ENCODE measurements at regions not wholly inside any gene's neighbourhood (a gene's known extent, or its start where the extent isn't known, plus 50 kb on each side); places are given as distances from the start of the nearest gene placed in this dataset.
A peak's percentile ranks its signal among the peaks of the same experiment; 100 is the strongest.

GRCh38 chr2:176447616-176448015, 178.4 kb downstream of the MTX2 start:
- Mint-ChIP-seq H3K4me1 (ENCODE audit: low read depth) (no peaks in the 10 kb centered on the region), H3K27me3 (ENCODE audit: low read depth) (no peaks in the 10 kb centered on the region), H3K9me3 (no peaks in the 10 kb centered on the region), H3K36me3 (ENCODE audit: insufficient read depth) (no peaks in the 10 kb centered on the region), H3K4me3 (no peak overlapping the region)
- DNase-seq (no peak), ATAC-seq (no peak)

GRCh38 chr2:176449852-176450251, 180.6 kb downstream of the MTX2 start:
- Mint-ChIP-seq H3K27me3 (ENCODE audit: low read depth) (peaks cover 3% of the 10 kb centered on the region), H3K4me3 (no peak overlapping the region), H3K4me1 (ENCODE audit: low read depth) (no peaks in the 10 kb centered on the region), H3K9me3 (no peaks in the 10 kb centered on the region), H3K36me3 (ENCODE audit: insufficient read depth) (no peaks in the 10 kb centered on the region)
- DNase-seq (no peak), ATAC-seq (no peak)

- Mint-ChIP-seq H3K4me3 (no peak overlapping the region), H3K27me3 (ENCODE audit: low read depth) (peaks cover 22% of the 10 kb centered on the region), H3K4me1 (ENCODE audit: low read depth) (no peaks in the 10 kb centered on the region), H3K36me3 (ENCODE audit: insufficient read depth) (no peaks in the 10 kb centered on the region), H3K9me3 (no peaks in the 10 kb centered on the region)
- ATAC-seq, result no peak
- no peak for DNase-seq
Measured at GRCh38 chr2:176453784-176454183, 184.5 kb downstream of the MTX2 start.

GRCh38 chr2:176454893-176455815, 185.9 kb downstream of the MTX2 start:
- Mint-ChIP-seq H3K9me3 (no peaks in the 10 kb centered on the region), H3K4me3 (no peak overlapping the region)
- peak in 1 of 2 donors; percentile 66 for ATAC-seq

GRCh38 chr2:176455816-176456291, 186.6 kb downstream of the MTX2 start:
- H3K9me3 Mint-ChIP-seq, result no peaks in the 10 kb centered on the region
- ATAC-seq (no peak), DNase-seq (no peak)
- H3K4me1 Mint-ChIP-seq (ENCODE audit: low read depth), result no peaks in the 10 kb centered on the region
- no peak overlapping the region for H3K4me3 Mint-ChIP-seq
- peaks cover 32% of the 10 kb centered on the region for H3K27me3 Mint-ChIP-seq (ENCODE audit: low read depth)
- H3K36me3 Mint-ChIP-seq (ENCODE audit: insufficient read depth), result no peaks in the 10 kb centered on the region

More at GRCh38 chr2:176454893-176455815, 185.9 kb downstream of the MTX2 start:
- Mint-ChIP-seq H3K27me3 (ENCODE audit: low read depth) (peaks cover 30% of the 10 kb centered on the region), H3K36me3 (ENCODE audit: insufficient read depth) (no peaks in the 10 kb centered on the region), H3K4me1 (ENCODE audit: low read depth) (no peaks in the 10 kb centered on the region)
- DNase-seq, result peak; percentile 80

GRCh38 chr2:176457481-176457880, 188.2 kb downstream of the MTX2 start:
- ATAC-seq, result no peak
- DNase-seq, result no peak
- Mint-ChIP-seq H3K36me3 (ENCODE audit: insufficient read depth) (no peaks in the 10 kb centered on the region), H3K9me3 (no peaks in the 10 kb centered on the region), H3K27me3 (ENCODE audit: low read depth) (peaks cover 42% of the 10 kb centered on the region), H3K4me3 (no peak overlapping the region), H3K4me1 (ENCODE audit: low read depth) (no peaks in the 10 kb centered on the region)

- DNase-seq, result no peak
- Mint-ChIP-seq H3K27me3 (ENCODE audit: low read depth) (peaks cover 41% of the 10 kb centered on the region), H3K4me3 (no peak overlapping the region), H3K4me1 (ENCODE audit: low read depth) (no peaks in the 10 kb centered on the region), H3K36me3 (ENCODE audit: insufficient read depth) (no peaks in the 10 kb centered on the region), H3K9me3 (no peaks in the 10 kb centered on the region)
- no peak for ATAC-seq
Measured at GRCh38 chr2:176461098-176461808, 192.0 kb downstream of the MTX2 start.

- peaks cover 41% of the 10 kb centered on the region for H3K27me3 Mint-ChIP-seq (ENCODE audit: low read depth)
- no peak overlapping the region for H3K4me3 Mint-ChIP-seq
- H3K9me3 Mint-ChIP-seq, result no peaks in the 10 kb centered on the region
- DNase-seq (no peak), ATAC-seq (no peak)
- H3K4me1 Mint-ChIP-seq (ENCODE audit: low read depth), result no peaks in the 10 kb centered on the region
- no peaks in the 10 kb centered on the region for H3K36me3 Mint-ChIP-seq (ENCODE audit: insufficient read depth)
Measured at GRCh38 chr2:176461809-176462670, 192.8 kb downstream of the MTX2 start.

- Mint-ChIP-seq H3K4me3 (no peak overlapping the region), H3K4me1 (ENCODE audit: low read depth) (no peaks in the 10 kb centered on the region), H3K9me3 (no peaks in the 10 kb centered on the region), H3K36me3 (ENCODE audit: insufficient read depth) (no peaks in the 10 kb centered on the region), H3K27me3 (ENCODE audit: low read depth) (peaks cover 35% of the 10 kb centered on the region)
- DNase-seq (no peak), ATAC-seq (no peak)
Measured at GRCh38 chr2:176463546-176463945, 194.3 kb downstream of the MTX2 start.

- Mint-ChIP-seq H3K27me3 (ENCODE audit: low read depth) (peaks cover 30% of the 10 kb centered on the region), H3K4me3 (no peak overlapping the region), H3K9me3 (no peaks in the 10 kb centered on the region), H3K4me1 (ENCODE audit: low read depth) (no peaks in the 10 kb centered on the region), H3K36me3 (ENCODE audit: insufficient read depth) (no peaks in the 10 kb centered on the region)
- ATAC-seq (no peak), DNase-seq (no peak)
Measured at GRCh38 chr2:176464886-176465564, 195.8 kb downstream of the MTX2 start.

GRCh38 chr2:176466918-176467452, 197.7 kb downstream of the MTX2 start:
- H3K27me3 Mint-ChIP-seq (ENCODE audit: low read depth), result peaks cover 22% of the 10 kb centered on the region
- H3K9me3 Mint-ChIP-seq, result no peaks in the 10 kb centered on the region
- no peak overlapping the region for H3K4me3 Mint-ChIP-seq
- DNase-seq (no peak), ATAC-seq (no peak)
- H3K36me3 Mint-ChIP-seq (ENCODE audit: insufficient read depth), result no peaks in the 10 kb centered on the region
- no peaks in the 10 kb centered on the region for H3K4me1 Mint-ChIP-seq (ENCODE audit: low read depth)

GRCh38 chr2:176467595-176467994, 198.4 kb downstream of the MTX2 start:
- no peak overlapping the region for H3K4me3 Mint-ChIP-seq
- no peaks in the 10 kb centered on the region for H3K9me3 Mint-ChIP-seq
- peaks cover 19% of the 10 kb centered on the region for H3K27me3 Mint-ChIP-seq (ENCODE audit: low read depth)
- DNase-seq (no peak), ATAC-seq (no peak)
- peaks cover 5% of the 10 kb centered on the region for H3K4me1 Mint-ChIP-seq (ENCODE audit: low read depth)
- H3K36me3 Mint-ChIP-seq (ENCODE audit: insufficient read depth), result no peaks in the 10 kb centered on the region

- H3K4me3 Mint-ChIP-seq, result no peak overlapping the region
- ATAC-seq, result no peak
- no peaks in the 10 kb centered on the region for H3K36me3 Mint-ChIP-seq (ENCODE audit: insufficient read depth)
Measured at GRCh38 chr2:176468457-176469113, 199.3 kb downstream of the MTX2 start.

More at GRCh38 chr2:176468457-176469113, 199.3 kb downstream of the MTX2 start:
- Mint-ChIP-seq H3K4me1 (ENCODE audit: low read depth) (peaks cover 13% of the 10 kb centered on the region), H3K9me3 (no peaks in the 10 kb centered on the region), H3K27me3 (ENCODE audit: low read depth) (peaks cover 16% of the 10 kb centered on the region)
- no peak for DNase-seq
